GM19395 (cell line): ENCODE measurements at regions not wholly inside any gene's neighbourhood (a gene's known extent, or its start where the extent isn't known, plus 50 kb on each side); places are given as distances from the start of the nearest gene placed in this dataset.

ENCODE experiments used
- ATAC-seq: cut with Tn5 transposase; IDR thresholded peaks from one replicate; pipeline ENCODE4 v1.9.1; 2021; ENCODE audit warnings: mild to moderate bottlenecking, moderate library complexity; ENCODE audit not compliant: unreplicated experiment

- no peak for ATAC-seq
Observed at GRCh38 chr4:65747386-65747785, 77.1 kb upstream of the EPHA5 start.

- ATAC-seq: no peak
Observed at GRCh38 chr4:65738134-65738533, 67.8 kb upstream of the EPHA5 start.

- no peak for ATAC-seq
Observed at GRCh38 chr4:65737672-65738071, 67.4 kb upstream of the EPHA5 start.

GRCh38 chr4:65724973-65725372 is 54.7 kb upstream of the EPHA5 start:
- no peak for ATAC-seq
